ENCODE measurements at regions not wholly inside any gene's neighbourhood (a gene's known extent, or its start where the extent isn't known, plus 50 kb on each side); places are given as distances from the start of the nearest gene placed in this dataset.

GRCh38 chr9:118422508-118422907 lies 718.3 kb downstream of the TLR4 start:
- Histone ChIP-seq H3K4me3 (ENCODE audit: low read depth, low read length) (no peak overlapping the region), H3K9me3 (ENCODE audit: control insufficient read depth, insufficient read depth, low read length) (no peaks in the 10 kb centered on the region), H3K27me3 (ENCODE audit: control insufficient read depth, insufficient read depth, low read length) (no peaks in the 10 kb centered on the region), H3K27ac (ENCODE audit: low read depth, low read length) (no peak overlapping the region)
- TF ChIP-seq, protein P1, sequence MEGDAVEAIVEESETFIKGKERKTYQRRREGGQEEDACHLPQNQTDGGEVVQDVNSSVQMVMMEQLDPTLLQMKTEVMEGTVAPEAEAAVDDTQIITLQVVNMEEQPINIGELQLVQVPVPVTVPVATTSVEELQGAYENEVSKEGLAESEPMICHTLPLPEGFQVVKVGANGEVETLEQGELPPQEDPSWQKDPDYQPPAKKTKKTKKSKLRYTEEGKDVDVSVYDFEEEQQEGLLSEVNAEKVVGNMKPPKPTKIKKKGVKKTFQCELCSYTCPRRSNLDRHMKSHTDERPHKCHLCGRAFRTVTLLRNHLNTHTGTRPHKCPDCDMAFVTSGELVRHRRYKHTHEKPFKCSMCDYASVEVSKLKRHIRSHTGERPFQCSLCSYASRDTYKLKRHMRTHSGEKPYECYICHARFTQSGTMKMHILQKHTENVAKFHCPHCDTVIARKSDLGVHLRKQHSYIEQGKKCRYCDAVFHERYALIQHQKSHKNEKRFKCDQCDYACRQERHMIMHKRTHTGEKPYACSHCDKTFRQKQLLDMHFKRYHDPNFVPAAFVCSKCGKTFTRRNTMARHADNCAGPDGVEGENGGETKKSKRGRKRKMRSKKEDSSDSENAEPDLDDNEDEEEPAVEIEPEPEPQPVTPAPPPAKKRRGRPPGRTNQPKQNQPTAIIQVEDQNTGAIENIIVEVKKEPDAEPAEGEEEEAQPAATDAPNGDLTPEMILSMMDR (IDR thresholded peaks at IDR 0.05; ENCODE audit: low read depth, low read length): no peak
- POLR2A ChIA-PET: no interaction called here
- DNase-seq (ENCODE audit: low read depth, low spot score): no peak
- CTCF ChIA-PET: no interaction called here

DNA sequence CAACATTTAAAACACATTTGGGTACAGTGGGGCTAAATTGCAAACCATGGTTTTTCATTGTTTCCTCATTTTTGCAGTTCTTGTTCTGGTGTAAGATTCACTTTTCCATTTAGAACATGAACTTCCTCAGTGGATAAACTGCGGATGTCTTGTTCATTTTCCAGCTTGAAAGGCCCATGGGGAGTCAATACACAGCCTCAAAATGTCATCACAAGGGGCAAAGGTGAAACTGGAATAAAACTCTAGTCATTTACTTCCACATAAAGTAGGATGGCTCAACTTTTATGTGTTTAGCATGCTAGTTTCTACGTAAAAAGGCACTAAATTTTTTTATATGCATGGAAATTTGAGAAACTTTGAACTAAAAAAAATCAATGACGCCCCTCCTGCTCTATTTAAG lies 718.8 kb downstream of the TLR4 start:
- no peak for DNase-seq (ENCODE audit: low read depth, low spot score)
- no peaks in the 10 kb centered on the region for H3K27me3 ChIP-seq (ENCODE audit: control insufficient read depth, insufficient read depth, low read length)
- H3K27ac ChIP-seq (ENCODE audit: low read depth, low read length): no peak overlapping the region
- TF ChIP-seq, protein P1 (IDR thresholded peaks at IDR 0.05; ENCODE audit: low read depth, low read length): no peak
- CTCF ChIA-PET: no interaction called here
- H3K4me3 ChIP-seq (ENCODE audit: low read depth, low read length): no peak overlapping the region
- H3K9me3 ChIP-seq (ENCODE audit: control insufficient read depth, insufficient read depth, low read length): no peaks in the 10 kb centered on the region
- POLR2A ChIA-PET: no interaction called here

DNA sequence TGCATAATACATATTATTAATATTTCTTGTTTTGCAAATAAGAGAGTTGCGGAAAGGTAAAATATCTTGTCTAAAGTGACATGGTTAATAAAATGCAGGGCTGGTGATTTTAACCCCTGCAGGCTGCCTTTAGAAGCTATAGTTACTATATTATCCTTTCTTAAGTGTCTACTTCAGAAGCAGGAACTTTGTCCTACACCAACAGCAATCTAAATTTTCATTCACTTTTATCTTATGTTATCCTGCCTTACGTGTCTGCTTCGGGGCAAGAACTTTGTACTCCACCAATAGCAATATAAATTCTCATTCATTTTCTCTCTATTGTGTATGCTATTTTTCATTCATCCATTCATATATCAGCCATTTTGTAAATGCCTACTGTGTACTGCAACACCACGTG lies 719.5 kb downstream of the TLR4 start:
- no peaks in the 10 kb centered on the region for H3K9me3 ChIP-seq (ENCODE audit: control insufficient read depth, insufficient read depth, low read length)
- ChIA-PET POLR2A (no interaction called here), CTCF (no interaction called here)

DNA sequence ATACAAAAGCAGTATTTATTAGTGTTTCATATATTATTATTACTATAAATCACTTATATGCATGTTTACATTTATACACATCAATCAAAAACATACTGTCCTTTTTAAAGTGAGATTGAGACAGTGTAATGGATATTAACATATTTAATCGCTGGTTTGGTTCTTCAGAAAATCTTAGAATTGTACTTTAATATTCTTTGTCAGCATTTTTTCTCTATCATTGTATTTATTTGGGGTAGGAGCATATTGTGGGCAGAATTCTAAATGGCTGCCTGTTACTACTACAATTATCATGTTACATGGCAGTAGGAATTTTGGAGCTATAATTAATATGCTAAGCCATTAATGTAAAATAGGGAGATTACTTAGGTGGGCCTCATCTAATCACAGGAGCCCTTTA lies 722.6 kb downstream of the TLR4 start:
- ChIA-PET POLR2A (no interaction called here), CTCF (no interaction called here)
- Histone ChIP-seq H3K27ac (ENCODE audit: low read depth, low read length) (no peak overlapping the region), H3K4me3 (ENCODE audit: low read depth, low read length) (no peak overlapping the region), H3K9me3 (ENCODE audit: control insufficient read depth, insufficient read depth, low read length) (no peaks in the 10 kb centered on the region), H3K27me3 (ENCODE audit: control insufficient read depth, insufficient read depth, low read length) (no peaks in the 10 kb centered on the region)
- no peak for DNase-seq (ENCODE audit: low read depth, low spot score)
- TF ChIP-seq, protein P1 (IDR thresholded peaks at IDR 0.05; ENCODE audit: low read depth, low read length): no peak

More for the DNA sequence above, 719.5 kb downstream of the TLR4 start:
- no peaks in the 10 kb centered on the region for H3K27me3 ChIP-seq (ENCODE audit: control insufficient read depth, insufficient read depth, low read length)
- TF ChIP-seq, protein P1 (IDR thresholded peaks at IDR 0.05; ENCODE audit: low read depth, low read length): no peak
- no peak overlapping the region for H3K4me3 ChIP-seq (ENCODE audit: low read depth, low read length)
- DNase-seq (ENCODE audit: low read depth, low spot score): no peak
- no peak overlapping the region for H3K27ac ChIP-seq (ENCODE audit: low read depth, low read length)

DNA sequence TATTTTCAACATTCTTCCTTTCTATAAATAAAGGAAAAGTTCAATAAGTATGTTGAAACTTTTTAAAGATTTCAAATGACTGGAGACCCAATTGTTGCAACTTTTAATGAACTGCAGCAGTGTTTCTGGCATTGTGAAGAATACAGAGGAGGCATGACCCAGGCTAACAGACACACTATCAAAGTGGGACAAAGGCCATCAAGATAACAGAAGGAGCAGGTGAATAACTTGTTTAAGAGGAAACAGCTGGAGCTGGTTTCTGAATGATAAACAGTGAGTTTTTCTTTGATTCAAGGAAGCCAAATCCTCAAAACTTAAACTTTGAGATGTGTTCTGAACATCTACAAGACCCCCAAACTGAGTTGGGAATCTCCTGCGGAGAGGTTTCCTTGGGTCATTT lies 734.6 kb downstream of the TLR4 start:
- DNase-seq (ENCODE audit: low read depth, low spot score): no peak
- TF ChIP-seq, protein P1 (IDR thresholded peaks at IDR 0.05; ENCODE audit: low read depth, low read length): no peak
- no peaks in the 10 kb centered on the region for H3K27me3 ChIP-seq (ENCODE audit: control insufficient read depth, insufficient read depth, low read length)
- no peak overlapping the region for H3K4me3 ChIP-seq (ENCODE audit: low read depth, low read length)
- no peak overlapping the region for H3K27ac ChIP-seq (ENCODE audit: low read depth, low read length)
- ChIA-PET POLR2A (no interaction called here), CTCF (no interaction called here)
- H3K9me3 ChIP-seq (ENCODE audit: control insufficient read depth, insufficient read depth, low read length): peaks cover 10% of the 10 kb centered on the region
